Sigmoid colon (tissue), 4 donors: ENCODE measurements at regions not wholly inside any gene's neighbourhood (a gene's known extent, or its start where the extent isn't known, plus 50 kb on each side); places are given as distances from the start of the nearest gene placed in this dataset.

ENCODE experiments used
- EP300 ChIP-seq, 4 donors: sonication (generic); formaldehyde crosslinking; IDR thresholded peaks; one replicate each; pipeline ENCODE4 v1.6.1; 2017; ENCODE audit warnings: antibody characterized with exemption in 4 of 4
- POLR2A ChIP-seq, 2 donors: fragments of 450-650 bp; IDR thresholded peaks; one replicate each; pipeline ENCODE4 v1.6.1; 2016; ENCODE audit warnings: antibody characterized with exemption in 2 of 2, mild to moderate bottlenecking in 2 of 2, moderate library complexity in 2 of 2
- POLR2AphosphoS5 ChIP-seq, 4 donors: sonication (generic); formaldehyde crosslinking; IDR thresholded peaks; one replicate each; pipeline ENCODE4 v1.6.1; 2017; ENCODE audit warnings: antibody characterized with exemption in 4 of 4
- TF ChIP-seq, protein P1 (sequence below), 4 experiments: fragments of 450-650 bp in 3 of 4; fragments of 200-600 bp in 1 of 4; IDR thresholded peaks; one replicate each; pipeline ENCODE4 v1.5.1; 2016 to 2019; ENCODE audit warnings: antibody characterized with exemption in 4 of 4, mild to moderate bottlenecking in 3 of 4, moderate library complexity in 2 of 4

DNA sequence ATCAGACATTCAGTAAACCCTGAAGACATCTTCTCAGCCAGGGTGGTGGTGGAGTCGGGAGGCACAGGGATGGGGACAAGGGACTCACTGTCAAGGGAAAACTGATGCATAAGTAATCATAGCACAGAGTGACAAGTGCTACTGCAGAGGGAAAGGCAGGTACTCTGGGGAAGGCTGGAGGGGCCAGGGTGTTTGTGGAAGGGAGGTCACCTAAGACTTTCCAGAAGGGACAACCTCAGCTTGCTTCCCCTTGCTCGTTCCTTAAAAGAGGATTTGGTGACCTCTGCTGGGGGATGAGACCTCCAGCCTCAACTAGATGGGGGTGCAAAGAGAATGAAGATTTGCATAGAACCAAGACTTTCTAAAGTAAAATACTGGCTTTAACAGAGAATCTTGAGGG is 99.5 kb downstream of the SLC4A3 start:
- TF ChIP-seq, protein P1, sequence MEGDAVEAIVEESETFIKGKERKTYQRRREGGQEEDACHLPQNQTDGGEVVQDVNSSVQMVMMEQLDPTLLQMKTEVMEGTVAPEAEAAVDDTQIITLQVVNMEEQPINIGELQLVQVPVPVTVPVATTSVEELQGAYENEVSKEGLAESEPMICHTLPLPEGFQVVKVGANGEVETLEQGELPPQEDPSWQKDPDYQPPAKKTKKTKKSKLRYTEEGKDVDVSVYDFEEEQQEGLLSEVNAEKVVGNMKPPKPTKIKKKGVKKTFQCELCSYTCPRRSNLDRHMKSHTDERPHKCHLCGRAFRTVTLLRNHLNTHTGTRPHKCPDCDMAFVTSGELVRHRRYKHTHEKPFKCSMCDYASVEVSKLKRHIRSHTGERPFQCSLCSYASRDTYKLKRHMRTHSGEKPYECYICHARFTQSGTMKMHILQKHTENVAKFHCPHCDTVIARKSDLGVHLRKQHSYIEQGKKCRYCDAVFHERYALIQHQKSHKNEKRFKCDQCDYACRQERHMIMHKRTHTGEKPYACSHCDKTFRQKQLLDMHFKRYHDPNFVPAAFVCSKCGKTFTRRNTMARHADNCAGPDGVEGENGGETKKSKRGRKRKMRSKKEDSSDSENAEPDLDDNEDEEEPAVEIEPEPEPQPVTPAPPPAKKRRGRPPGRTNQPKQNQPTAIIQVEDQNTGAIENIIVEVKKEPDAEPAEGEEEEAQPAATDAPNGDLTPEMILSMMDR (IDR thresholded peaks at IDR 0.05): no peak
- no peak for TF ChIP-seq POLR2A (IDR thresholded peaks at IDR 0.05)
- TF ChIP-seq POLR2AphosphoS5 (IDR thresholded peaks at IDR 0.05): no peak
- TF ChIP-seq EP300 (IDR thresholded peaks at IDR 0.05): no peak
